ENCODE measurements at regions not wholly inside any gene's neighbourhood (a gene's known extent, or its start where the extent isn't known, plus 50 kb on each side); places are given as distances from the start of the nearest gene placed in this dataset.

GRCh38 chr19:23054456-23054855, 51.5 kb upstream of the ZNF728 start:
- FAIRE-seq (no peak), ATAC-seq (no peak), DNase-seq (ENCODE audit: low read depth in 1 of 2, low spot score in 1 of 2) (no peak)
- 11% methylated on average over 2 of the region's 2 CpGs for WGBS (ENCODE audit: missing lambda C conversion rate)
- TF ChIP-seq HMGXB4 (CRISPR knock-in tag; IDR thresholded peaks at IDR 0.05; ENCODE audit: borderline replicate concordance) (no peak), SMC3 (IDR thresholded peaks at IDR 0.05) (no peak), HOXA7 (CRISPR knock-in tag; IDR thresholded peaks at IDR 0.05) (no peak), KDM5A (IDR thresholded peaks at IDR 0.05) (no peak), ZNF302 (CRISPR knock-in tag; IDR thresholded peaks at IDR 0.05) (no peak), MAFK (IDR thresholded peaks at IDR 0.05; ENCODE audit: partially characterized antibody) (no peak), REST (IDR thresholded peaks at IDR 0.05) (no peak), EHMT2 (IDR thresholded peaks at IDR 0.05; ENCODE audit: low read depth) (no peak), HDAC2 (IDR thresholded peaks at IDR 0.05) (no peak), HEYL (CRISPR knock-in tag; IDR thresholded peaks at IDR 0.05) (no peak), E2F6 (IDR thresholded peaks at IDR 0.05; ENCODE audit: borderline replicate concordance, low read depth) (no peak), GATA3 (IDR thresholded peaks at IDR 0.05; ENCODE audit: borderline replicate concordance) (no peak), EP300 (IDR thresholded peaks at IDR 0.05) (no peak), MAZ (IDR thresholded peaks at IDR 0.05; ENCODE audit: borderline replicate concordance, low read depth, low read length) (no peak), CTCF (IDR thresholded peaks at IDR 0.05) (no peak), TP53 (CRISPR knock-in tag; IDR thresholded peaks at IDR 0.05) (no peak), MAX (IDR thresholded peaks at IDR 0.05) (no peak), USF2 (IDR thresholded peaks at IDR 0.05) (no peak), NFE2L2 (conservative IDR thresholded peaks at IDR 0.05; ENCODE audit: low read length) (no peak), POLR2AphosphoS2 (conservative IDR thresholded peaks at IDR 0.05; ENCODE audit: low read length) (no peak)
- H3K27ac ChIP-seq: no peak overlapping the region
- H3K4me3 ChIP-seq: no peak overlapping the region
- H3K4me2 ChIP-seq: no peak overlapping the region
- ChIA-PET POLR2A (no interaction called here), CTCF (no interaction called here)
- peaks cover 54% of the 10 kb centered on the region for H3K9me3 ChIP-seq
- H3K4me1 ChIP-seq: no peaks in the 10 kb centered on the region

All from A549 (cell line).